ENCODE measurements at regions not wholly inside any gene's neighbourhood (a gene's known extent, or its start where the extent isn't known, plus 50 kb on each side); places are given as distances from the start of the nearest gene placed in this dataset.
A peak's percentile ranks its signal among the peaks of the same experiment; 100 is the strongest.
"Not testable (repeated sequence)": the region's sequence is repeated elsewhere in the genome, so short reads cannot be mapped to it uniquely, and the experiment has no call there.

- no peak for DNase-seq (ENCODE audit: low read depth in 3 of 3, low spot score in 2 of 3)
These were observed 1340.4 kb downstream of the XPNPEP1 start for GRCh38 chr10:108582888-108583287.

- DNase-seq (ENCODE audit: low read depth in 3 of 3, low spot score in 2 of 3): no peak
These were observed 1340.9 kb downstream of the XPNPEP1 start for GRCh38 chr10:108582387-108582786.

GRCh38 chr10:108578258-108578657, 1345.1 kb downstream of the XPNPEP1 start:
- DNase-seq (ENCODE audit: low read depth in 3 of 3, low spot score in 2 of 3): no peak

GRCh38 chr10:108574233-108574632, 1349.1 kb downstream of the XPNPEP1 start:
- DNase-seq (ENCODE audit: low read depth in 3 of 3, low spot score in 2 of 3): no peak

GRCh38 chr10:108568824-108569223, 1354.5 kb downstream of the XPNPEP1 start:
- DNase-seq (ENCODE audit: low read depth in 3 of 3, low spot score in 2 of 3): no peak

- DNase-seq (ENCODE audit: low read depth in 3 of 3, low spot score in 2 of 3): no peak
These were observed 1355.2 kb downstream of the XPNPEP1 start for GRCh38 chr10:108567899-108568752.

- DNase-seq (ENCODE audit: low read depth in 3 of 3, low spot score in 2 of 3): no peak
These were observed 1356.8 kb downstream of the XPNPEP1 start for GRCh38 chr10:108566316-108567107.

GRCh38 chr10:108562105-108562504, 1361.2 kb downstream of the XPNPEP1 start:
- no peak for DNase-seq (ENCODE audit: low read depth in 3 of 3, low spot score in 2 of 3)

GRCh38 chr10:108561649-108562048, 1361.7 kb downstream of the XPNPEP1 start:
- DNase-seq (ENCODE audit: low read depth in 3 of 3, low spot score in 2 of 3): no peak

- DNase-seq (ENCODE audit: low read depth in 3 of 3, low spot score in 2 of 3): no peak
These were observed 1362.8 kb downstream of the XPNPEP1 start for GRCh38 chr10:108560488-108560887.

GRCh38 chr10:108556186-108556585, 1367.1 kb downstream of the XPNPEP1 start:
- DNase-seq (ENCODE audit: low read depth in 3 of 3, low spot score in 2 of 3): no peak

- no peak for DNase-seq (ENCODE audit: low read depth in 3 of 3, low spot score in 2 of 3)
These were observed 1377.4 kb downstream of the XPNPEP1 start for GRCh38 chr10:108545921-108546320.

GRCh38 chr10:108544500-108545120, 1378.7 kb downstream of the XPNPEP1 start:
- peak; percentile 23 to 37 (median 33) for DNase-seq (ENCODE audit: low read depth in 3 of 3, low spot score in 2 of 3)

GRCh38 chr10:108533551-108533950, 1369.0 kb upstream of the SORCS1 start:
- DNase-seq (ENCODE audit: low read depth in 3 of 3, low spot score in 2 of 3): not testable (repeated sequence)

- DNase-seq (ENCODE audit: low read depth in 3 of 3, low spot score in 2 of 3): no peak
These were observed 1358.7 kb upstream of the SORCS1 start for GRCh38 chr10:108523016-108523800.

- DNase-seq (ENCODE audit: low read depth in 3 of 3, low spot score in 2 of 3): no peak
These were observed 1357.5 kb upstream of the SORCS1 start for GRCh38 chr10:108521827-108522492.

GRCh38 chr10:108515821-108516220, 1351.3 kb upstream of the SORCS1 start:
- no peak for DNase-seq (ENCODE audit: low read depth in 3 of 3, low spot score in 2 of 3)

- DNase-seq (ENCODE audit: low read depth in 3 of 3, low spot score in 2 of 3): no peak
These were observed 1335.9 kb upstream of the SORCS1 start for GRCh38 chr10:108500396-108500795.

GRCh38 chr10:108496106-108496505, 1331.6 kb upstream of the SORCS1 start:
- no peak for DNase-seq (ENCODE audit: low read depth in 3 of 3, low spot score in 2 of 3)

- no peak for DNase-seq (ENCODE audit: low read depth in 3 of 3, low spot score in 2 of 3)
These were observed 1326.4 kb upstream of the SORCS1 start for GRCh38 chr10:108490944-108491343.

Data from right renal cortex interstitium (tissue), 3 donors.